ENCODE measurements at regions not wholly inside any gene's neighbourhood (a gene's known extent, or its start where the extent isn't known, plus 50 kb on each side); places are given as distances from the start of the nearest gene placed in this dataset.

GRCh38 chr12:105449431-105449830 is 118.9 kb downstream of the C12orf75 start:
- Mint-ChIP-seq H3K27me3 (ENCODE audit: low read depth, poor library complexity) (peaks cover 3% of the 10 kb centered on the region), H3K27ac (no peak overlapping the region), H3K4me3 (no peak overlapping the region), H3K36me3 (ENCODE audit: low read depth) (no peaks in the 10 kb centered on the region), H3K4me1 (peaks cover 44% of the 10 kb centered on the region), H3K9me3 (no peaks in the 10 kb centered on the region)
- no peak for TF ChIP-seq CTCF (IDR thresholded peaks at IDR 0.05)
- no peak for DNase-seq

- TF ChIP-seq CTCF (IDR thresholded peaks at IDR 0.05) = no peak
- H3K9me3 Mint-ChIP-seq = no peaks in the 10 kb centered on the region
Observed at GRCh38 chr12:105451211-105451610, 120.7 kb downstream of the C12orf75 start.

GRCh38 chr12:105451798-105452197 is 121.3 kb downstream of the C12orf75 start:
- no peaks in the 10 kb centered on the region for H3K36me3 Mint-ChIP-seq (ENCODE audit: low read depth)
- H3K27me3 Mint-ChIP-seq (ENCODE audit: low read depth, poor library complexity) = peaks cover 3% of the 10 kb centered on the region
- peaks cover 1% of the 10 kb centered on the region for H3K9me3 Mint-ChIP-seq
- no peak overlapping the region for H3K4me3 Mint-ChIP-seq
- peaks cover 28% of the 10 kb centered on the region for H3K4me1 Mint-ChIP-seq
- TF ChIP-seq CTCF (IDR thresholded peaks at IDR 0.05) = no peak
- H3K27ac Mint-ChIP-seq = no peak overlapping the region
- no peak for DNase-seq

More at GRCh38 chr12:105451211-105451610, 120.7 kb downstream of the C12orf75 start:
- peaks cover 3% of the 10 kb centered on the region for H3K27me3 Mint-ChIP-seq (ENCODE audit: low read depth, poor library complexity)
- DNase-seq = no peak
- H3K36me3 Mint-ChIP-seq (ENCODE audit: low read depth) = no peaks in the 10 kb centered on the region
- no peak overlapping the region for H3K4me3 Mint-ChIP-seq
- no peak overlapping the region for H3K27ac Mint-ChIP-seq
- H3K4me1 Mint-ChIP-seq = peaks cover 30% of the 10 kb centered on the region

GRCh38 chr12:105453316-105453715 is 122.8 kb downstream of the C12orf75 start:
- TF ChIP-seq CTCF (IDR thresholded peaks at IDR 0.05) = no peak
- peaks cover 28% of the 10 kb centered on the region for H3K4me1 Mint-ChIP-seq

GRCh38 chr12:105454688-105455087 is 124.2 kb downstream of the C12orf75 start:
- Mint-ChIP-seq H3K36me3 (ENCODE audit: low read depth) (peaks cover 12% of the 10 kb centered on the region), H3K9me3 (peaks cover 19% of the 10 kb centered on the region), H3K27ac (no peak overlapping the region), H3K27me3 (ENCODE audit: low read depth, poor library complexity) (peaks cover 3% of the 10 kb centered on the region), H3K4me3 (no peak overlapping the region), H3K4me1 (peaks cover 28% of the 10 kb centered on the region)
- no peak for DNase-seq
- no peak for TF ChIP-seq CTCF (IDR thresholded peaks at IDR 0.05)

More at GRCh38 chr12:105453316-105453715, 122.8 kb downstream of the C12orf75 start:
- Mint-ChIP-seq H3K9me3 (peaks cover 9% of the 10 kb centered on the region), H3K27me3 (ENCODE audit: low read depth, poor library complexity) (peaks cover 3% of the 10 kb centered on the region), H3K27ac (no peak overlapping the region), H3K4me3 (no peak overlapping the region), H3K36me3 (ENCODE audit: low read depth) (peaks cover 4% of the 10 kb centered on the region)
- no peak for DNase-seq

GRCh38 chr12:105455261-105455660 is 124.8 kb downstream of the C12orf75 start:
- Mint-ChIP-seq H3K4me3 (no peak overlapping the region), H3K36me3 (ENCODE audit: low read depth) (peaks cover 12% of the 10 kb centered on the region), H3K9me3 (peaks cover 19% of the 10 kb centered on the region), H3K27ac (no peak overlapping the region), H3K4me1 (peaks cover 28% of the 10 kb centered on the region), H3K27me3 (ENCODE audit: low read depth, poor library complexity) (peaks cover 3% of the 10 kb centered on the region)
- no peak for TF ChIP-seq CTCF (IDR thresholded peaks at IDR 0.05)
- no peak for DNase-seq
